Dermis blood vessel endothelial cell (primary cell): ENCODE measurements at regions not wholly inside any gene's neighbourhood (a gene's known extent, or its start where the extent isn't known, plus 50 kb on each side); places are given as distances from the start of the nearest gene placed in this dataset.
A peak's percentile ranks its signal among the peaks of the same experiment; 100 is the strongest.

ENCODE experiments used
- DNase-seq: peaks from one replicate; pipeline ENCODE4 v3.0.0; 2010

DNA sequence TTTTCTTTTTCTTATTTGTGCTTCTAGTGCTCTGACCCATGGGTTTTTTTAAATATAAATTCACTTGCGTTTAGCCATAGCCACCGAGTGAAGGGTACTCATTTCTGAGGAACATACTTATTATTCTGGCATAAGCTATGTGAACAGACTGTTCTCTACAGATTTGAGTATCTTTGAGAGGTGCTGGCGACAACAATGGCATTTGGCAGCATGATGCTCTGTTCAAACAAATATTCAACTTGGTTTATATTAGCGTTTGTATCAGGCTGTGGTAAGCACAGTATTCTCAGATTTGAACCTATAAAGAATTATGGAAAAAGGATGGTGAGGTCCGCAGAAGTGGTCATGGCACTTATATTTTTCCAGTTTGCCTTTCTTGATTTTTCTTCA, 108.7 kb upstream of the LIMCH1 start:
- DNase-seq: no peak

GRCh38 chr4:41430792-41431191, 107.2 kb upstream of the LIMCH1 start:
- no peak for DNase-seq

DNA sequence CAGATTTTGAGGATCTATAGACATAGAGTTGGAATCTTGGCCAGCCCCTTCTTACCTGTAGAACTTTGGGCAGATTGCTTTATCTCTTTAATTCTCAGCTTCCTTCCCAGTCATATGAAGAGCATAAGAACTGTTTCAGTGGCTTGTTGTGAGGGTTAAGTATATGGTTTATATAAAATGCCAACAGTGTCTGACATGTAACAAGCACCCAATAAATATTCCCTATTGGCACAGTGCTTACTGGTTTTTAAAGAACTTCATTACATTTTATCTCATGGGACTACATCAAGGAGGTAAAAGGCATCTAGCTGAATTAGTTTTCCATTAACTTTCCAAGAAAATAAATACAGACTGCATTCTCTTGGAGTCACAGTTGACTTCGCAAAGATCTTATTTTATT, 106.7 kb upstream of the LIMCH1 start:
- DNase-seq: no peak

DNA sequence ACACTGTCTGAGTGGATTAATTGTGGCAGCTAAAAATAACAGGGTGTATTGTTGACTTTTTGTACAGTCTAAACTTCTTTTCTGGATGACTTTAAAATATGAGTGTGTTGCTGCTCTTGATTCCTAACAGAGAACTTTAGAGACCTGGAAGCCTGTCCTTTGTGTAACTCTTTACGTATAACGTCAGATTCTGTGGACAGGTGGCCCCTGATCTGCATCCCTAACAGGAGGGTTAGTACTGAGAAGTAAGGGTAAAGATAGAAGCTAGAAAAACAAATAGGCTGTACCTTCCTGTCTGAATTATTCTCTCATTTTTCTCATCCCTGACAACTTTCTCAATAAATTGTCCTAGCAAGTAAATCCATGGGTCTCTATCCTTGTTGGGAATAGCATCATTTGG, 105.7 kb upstream of the LIMCH1 start:
- no peak for DNase-seq

- DNase-seq: peak; percentile 55
Observed at GRCh38 chr4:41432881-41433280, 105.1 kb upstream of the LIMCH1 start.

DNA sequence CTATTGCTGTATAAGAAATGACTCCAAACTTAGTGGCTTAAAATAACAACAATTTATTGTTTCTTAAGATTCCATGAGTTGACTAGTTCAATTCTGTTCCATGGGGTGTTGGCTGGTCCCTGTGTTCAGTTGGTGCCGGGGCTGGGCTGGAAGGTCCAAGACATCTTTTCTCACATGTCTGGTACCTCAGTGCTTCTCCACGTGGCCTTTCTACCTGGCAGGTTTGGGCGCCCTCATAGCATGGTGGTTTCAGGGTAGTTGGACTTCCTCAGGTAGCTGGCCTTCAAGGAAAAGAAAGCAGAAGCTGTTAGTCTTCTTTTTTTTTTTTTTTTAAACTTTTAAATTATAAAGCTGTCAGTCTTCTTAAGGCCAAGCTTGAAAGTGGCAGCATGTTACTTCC, 104.6 kb upstream of the LIMCH1 start:
- no peak for DNase-seq

DNA sequence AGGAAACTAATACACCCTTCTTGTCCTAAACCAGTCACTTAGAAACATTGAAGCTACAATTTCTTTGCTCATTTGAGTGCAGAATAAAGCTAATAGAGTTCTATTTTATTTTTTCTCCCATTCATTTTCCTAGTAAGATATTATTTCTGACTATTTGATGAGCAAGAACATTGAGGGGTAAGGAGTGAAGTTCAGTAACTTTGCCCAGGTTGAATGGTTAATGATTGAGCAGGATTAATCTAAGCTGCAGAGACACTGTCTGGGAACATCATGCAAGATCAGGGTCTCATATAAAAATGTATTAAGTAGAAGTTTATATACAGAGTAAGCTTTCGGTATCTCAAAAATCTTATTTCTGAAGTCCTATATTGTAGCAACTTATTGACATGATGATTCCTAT, 102.4 kb upstream of the LIMCH1 start:
- no peak for DNase-seq

DNA sequence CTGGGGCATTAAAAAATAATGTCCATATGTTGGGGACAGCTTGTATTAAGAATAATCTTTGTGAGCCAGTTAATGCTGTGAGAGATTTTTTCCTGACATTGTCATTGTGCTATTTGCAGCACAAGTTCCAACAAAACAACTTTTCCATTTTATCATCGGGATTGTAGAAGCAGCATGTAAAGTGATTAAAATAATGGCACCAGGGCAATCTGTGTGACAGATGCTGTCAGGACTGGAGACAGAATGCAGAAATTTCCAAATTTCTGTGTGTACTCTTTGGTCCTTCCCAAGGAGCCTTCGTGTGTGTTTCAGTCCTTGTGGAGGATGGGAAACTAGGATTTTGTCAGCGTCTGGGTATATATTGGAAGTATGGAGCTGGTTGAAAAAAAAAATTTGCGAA, 101.5 kb upstream of the LIMCH1 start:
- DNase-seq: no peak

DNA sequence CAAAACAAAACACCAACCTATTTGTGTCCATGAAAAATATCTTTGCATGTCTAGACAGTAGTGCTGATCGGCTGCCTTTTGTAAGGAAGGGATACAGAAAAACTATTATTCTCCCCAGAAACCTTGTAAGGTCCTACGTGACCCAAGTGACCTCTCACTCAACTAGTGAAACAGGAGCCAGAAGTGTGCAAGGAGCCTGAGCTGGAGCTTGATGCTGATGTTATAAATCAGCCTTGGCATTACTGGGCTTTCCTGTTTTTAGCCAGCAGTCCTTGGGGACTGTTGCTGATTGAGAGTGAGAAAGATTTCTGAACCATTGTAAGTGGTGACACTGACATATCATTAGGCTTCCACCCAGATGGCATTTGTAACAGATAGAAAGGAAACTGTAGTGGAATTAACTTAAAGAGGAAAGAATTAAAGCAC, 100.8 kb upstream of the LIMCH1 start:
- peak; percentile 41 for DNase-seq

DNA sequence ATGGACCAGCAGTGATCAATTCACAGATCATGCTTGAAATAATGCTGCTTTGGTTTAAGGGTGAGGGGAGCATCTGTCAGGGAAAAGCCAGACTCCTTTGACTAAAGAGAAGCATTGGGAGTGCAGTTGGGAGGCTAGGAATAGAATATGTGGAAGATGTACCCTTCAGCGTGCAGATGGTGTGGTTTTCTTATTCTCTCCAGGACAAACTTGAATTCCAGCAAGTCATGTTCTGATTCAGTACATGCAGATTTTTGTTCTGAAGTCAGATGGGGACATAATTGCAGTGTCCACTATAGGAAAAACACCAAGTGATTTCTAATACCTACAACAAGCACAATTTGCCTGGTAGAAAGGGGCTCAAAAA, 99.0 kb upstream of the LIMCH1 start:
- DNase-seq: no peak

GRCh38 chr4:41442810-41443209, 95.1 kb upstream of the LIMCH1 start:
- DNase-seq: peak; percentile 43

DNA sequence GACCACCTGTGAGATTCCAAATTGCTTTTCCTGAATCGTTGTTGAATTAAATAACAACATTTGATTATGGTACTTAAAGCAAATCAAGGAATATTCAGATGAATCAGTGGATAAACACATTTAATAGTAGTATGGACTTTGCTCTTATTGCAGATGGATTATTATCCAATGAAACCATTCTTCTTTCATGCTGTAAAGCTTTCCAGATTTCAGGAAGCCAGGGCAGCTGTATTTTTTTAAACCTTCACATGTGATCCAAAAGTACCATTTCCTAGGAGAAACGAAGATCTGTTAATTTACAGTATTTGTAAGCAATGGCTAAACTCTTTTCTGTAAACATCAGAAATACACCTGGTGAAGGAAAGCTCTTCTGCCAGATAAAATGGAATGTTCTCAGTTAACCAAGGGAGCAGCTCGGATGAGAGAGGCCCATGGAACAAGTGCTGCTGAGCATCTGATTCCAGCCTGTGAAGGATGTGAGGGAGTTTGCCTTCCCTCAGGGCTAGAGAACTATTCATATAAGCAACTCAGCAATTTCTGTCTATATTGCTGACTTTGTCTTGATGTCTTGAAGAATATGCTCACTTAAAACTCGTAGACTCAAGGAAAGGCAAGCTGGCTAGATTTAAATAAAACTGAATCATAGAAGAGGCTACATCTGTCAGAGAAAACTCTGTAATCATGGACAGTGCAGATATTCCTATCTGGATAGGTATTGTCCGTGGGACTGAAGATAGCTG, 94.4 kb upstream of the LIMCH1 start:
- peak; percentile 5 for DNase-seq

DNA sequence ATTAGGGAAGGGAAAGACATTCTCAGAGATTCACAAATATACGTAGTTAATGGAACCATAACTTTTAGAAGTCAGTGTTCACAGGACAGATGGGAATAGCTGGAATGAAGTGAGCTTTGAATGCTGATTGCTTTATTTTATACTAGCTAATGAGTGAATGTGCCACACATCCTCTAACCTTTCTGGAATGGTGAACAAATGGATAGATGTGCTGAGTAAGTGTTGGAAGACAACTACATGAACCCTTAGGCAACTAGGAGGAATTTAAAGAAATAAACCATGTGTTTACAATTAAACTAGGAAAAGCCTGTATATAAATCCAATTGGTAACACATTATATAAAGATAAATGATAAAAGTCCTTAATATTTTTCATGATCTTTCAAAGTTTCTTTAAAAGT, 91.6 kb upstream of the LIMCH1 start:
- DNase-seq: no peak

DNA sequence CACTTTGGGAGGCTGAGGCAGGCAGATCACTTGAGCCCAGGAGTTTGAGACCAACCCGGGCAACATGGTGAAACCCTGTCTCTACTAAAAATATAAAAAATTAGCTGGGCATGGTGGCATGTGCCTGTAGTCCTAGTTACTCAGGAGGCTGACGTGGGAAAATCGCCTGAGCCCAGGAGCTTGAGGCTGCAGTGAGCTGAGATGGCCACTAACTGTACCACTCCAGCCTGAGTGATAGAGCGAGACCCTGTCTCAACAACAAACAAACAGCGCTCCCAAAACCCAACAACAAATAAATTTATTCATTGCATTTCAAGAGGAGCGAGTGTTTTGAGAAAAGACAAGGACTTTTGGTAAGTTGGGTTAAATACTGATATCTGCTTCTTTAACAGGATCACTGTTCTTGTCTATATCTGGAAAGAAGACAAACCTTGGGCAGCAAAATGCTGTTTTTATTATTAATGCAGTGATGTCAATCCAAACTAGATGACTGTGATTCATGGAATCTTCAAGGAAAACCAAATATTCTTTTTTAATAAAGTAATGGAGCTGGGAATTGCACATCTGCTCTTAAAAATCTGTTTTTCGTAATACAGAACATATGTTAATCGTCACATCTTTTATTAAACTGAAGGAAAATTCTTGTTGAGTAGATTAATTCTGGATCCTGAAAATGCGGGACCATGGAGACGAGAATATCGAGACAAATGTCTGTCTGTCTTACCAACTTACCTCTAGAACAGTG, 90.8 kb upstream of the LIMCH1 start:
- no peak for DNase-seq

GRCh38 chr4:41448934-41449333, 89.0 kb upstream of the LIMCH1 start:
- no peak for DNase-seq

- DNase-seq: no peak
Observed at GRCh38 chr4:41451961-41452360, 86.0 kb upstream of the LIMCH1 start.

DNA sequence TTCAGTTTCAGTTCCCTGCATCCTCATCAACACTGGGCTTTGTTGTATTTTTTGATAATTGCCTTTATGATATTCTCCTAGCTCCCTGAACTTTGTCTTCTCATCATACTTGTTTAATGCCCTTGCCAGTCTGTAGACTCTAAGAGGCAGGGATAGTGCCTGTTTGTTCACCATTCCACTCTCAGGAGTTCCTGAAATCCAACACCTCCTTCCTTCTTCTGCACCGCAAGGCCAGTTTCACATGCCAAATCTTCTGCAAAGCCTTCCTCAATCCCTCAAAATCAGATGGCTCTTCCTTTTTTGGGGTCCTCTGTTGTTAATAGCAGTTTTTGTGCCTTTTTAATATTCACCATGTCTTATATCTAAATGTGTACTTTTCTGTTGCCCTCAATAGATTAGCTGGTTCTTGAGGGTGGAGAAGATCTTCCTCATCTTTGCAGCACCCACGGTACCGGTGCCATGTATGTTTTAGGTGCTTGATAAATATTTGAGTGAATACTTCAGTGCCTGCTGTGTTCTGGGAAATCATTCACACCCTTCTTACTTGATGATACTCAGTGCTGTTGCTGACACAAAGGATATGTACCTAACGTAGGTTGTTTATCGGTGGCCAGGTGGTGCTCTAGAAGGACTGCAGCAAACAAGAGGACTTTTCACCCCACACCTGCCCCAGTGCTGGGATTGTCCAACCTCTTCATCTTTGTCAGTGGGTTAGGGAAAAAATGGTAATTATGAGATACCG, 85.3 kb upstream of the LIMCH1 start:
- DNase-seq: no peak

- no peak for DNase-seq
Observed at GRCh38 chr4:41454423-41454822, 83.5 kb upstream of the LIMCH1 start.

DNA sequence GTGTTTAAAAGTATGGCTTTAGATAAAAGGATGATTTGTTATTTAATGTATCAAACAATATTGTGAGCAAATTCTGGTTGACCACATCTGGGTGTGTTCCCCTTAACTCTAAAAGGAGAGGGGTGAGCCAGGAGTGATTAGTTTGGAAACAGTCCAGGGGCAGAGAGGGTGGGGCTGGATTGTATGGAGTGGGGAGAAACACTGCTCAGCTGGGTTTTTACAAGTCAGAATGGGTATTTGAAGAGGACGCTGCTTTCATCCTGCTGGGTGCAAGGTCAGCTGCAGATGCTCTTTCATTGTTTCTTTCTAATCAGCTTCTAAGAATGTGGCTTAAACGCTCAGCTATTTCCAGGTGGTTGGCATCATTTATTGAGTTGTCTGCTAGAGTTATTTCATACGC, 82.8 kb upstream of the LIMCH1 start:
- DNase-seq: peak; percentile 9

GRCh38 chr4:41456559-41457101, 81.3 kb upstream of the LIMCH1 start:
- no peak for DNase-seq

DNA sequence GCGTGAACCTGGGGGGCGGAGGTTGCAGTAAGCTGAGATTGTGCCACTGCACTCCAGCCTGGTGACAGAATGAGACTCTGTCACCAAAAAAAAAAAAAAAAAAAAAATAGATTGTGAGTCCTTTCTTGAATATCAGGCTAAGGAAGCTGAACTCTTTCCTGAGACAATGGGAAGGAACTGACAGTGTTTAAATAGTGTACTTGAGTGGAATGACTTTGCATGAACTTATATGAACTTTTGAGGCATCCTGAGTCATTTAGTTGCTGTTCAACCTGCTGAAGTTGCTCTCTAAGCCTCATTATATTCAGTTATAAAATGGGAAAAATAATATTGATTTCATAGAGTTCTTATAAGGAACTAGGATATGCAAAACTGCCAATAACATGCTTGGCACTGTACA, 79.3 kb upstream of the LIMCH1 start:
- DNase-seq: peak; percentile 15

GRCh38 chr4:41460641-41461040, 77.3 kb upstream of the LIMCH1 start:
- peak; percentile 33 for DNase-seq

DNA sequence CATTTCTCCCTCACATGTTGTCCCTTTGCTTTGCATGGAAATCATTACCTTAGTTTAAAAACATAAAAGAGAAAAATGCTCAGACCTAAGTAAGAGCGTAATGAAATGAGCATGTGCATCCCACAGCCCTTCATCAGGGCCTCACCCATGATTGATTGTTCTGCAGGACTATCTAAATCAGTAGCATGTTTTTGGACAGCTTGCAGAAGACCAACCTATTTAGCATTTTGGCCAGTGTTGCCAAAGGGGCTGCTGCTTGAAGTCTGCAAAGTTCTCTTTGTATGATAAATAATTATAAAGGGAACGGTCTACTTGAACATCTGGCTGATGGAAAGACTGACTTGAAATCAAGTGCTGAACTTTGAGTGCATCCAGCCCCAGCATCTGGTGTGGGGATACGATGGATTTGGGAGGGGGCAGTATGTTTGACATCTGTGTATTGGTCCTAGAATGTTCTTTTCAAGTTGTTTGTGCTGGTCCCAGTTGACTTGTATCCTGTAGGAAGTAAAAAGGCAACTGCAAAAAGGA, 76.1 kb upstream of the LIMCH1 start:
- no peak for DNase-seq
